ENCODE measurements at regions not wholly inside any gene's neighbourhood (a gene's known extent, or its start where the extent isn't known, plus 50 kb on each side); places are given as distances from the start of the nearest gene placed in this dataset.

DNA sequence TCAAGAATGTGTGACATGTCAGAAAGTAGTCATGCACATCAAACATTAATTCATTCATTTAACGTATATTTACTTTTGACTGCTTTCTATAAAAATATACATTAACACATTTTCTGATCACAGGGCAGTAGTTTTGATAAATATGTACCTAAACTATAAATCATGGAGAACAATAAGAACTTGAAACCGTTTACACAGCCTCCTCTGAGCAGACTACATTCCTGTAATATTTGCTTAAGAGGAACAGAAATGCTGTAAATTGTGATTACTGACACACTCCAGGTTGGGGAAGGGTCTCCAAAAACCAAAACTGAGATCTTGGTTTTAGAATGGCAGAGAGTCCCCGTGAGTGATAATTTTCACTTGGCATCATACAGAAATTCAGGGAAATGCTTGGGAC lies 120.7 kb upstream of the PPARGC1A start:
- Histone ChIP-seq H3K4me3 (ENCODE audit: low read depth, low read length) (no peak overlapping the region), H3K4me1 (no peaks in the 10 kb centered on the region)

DNA sequence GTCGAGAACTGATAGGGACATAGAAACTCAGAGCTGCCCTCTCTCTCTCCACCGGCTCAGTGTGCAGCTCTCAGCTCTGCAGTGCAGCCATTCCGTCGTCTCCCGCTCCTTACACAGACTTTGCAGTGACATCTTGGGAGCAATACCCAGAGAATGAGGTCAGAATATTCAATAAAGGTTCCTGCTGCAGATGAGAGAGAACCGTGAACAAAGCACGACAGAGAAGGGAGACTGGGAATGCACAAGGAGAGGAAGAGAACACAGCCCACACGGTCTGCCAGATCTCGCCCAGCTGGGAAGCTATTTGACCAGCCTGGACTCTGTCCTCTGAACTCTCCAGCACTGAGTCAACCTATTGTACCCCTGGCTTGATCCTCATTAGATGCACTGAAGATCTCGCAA lies 118.0 kb upstream of the PPARGC1A start:
- TF ChIP-seq, protein P1, sequence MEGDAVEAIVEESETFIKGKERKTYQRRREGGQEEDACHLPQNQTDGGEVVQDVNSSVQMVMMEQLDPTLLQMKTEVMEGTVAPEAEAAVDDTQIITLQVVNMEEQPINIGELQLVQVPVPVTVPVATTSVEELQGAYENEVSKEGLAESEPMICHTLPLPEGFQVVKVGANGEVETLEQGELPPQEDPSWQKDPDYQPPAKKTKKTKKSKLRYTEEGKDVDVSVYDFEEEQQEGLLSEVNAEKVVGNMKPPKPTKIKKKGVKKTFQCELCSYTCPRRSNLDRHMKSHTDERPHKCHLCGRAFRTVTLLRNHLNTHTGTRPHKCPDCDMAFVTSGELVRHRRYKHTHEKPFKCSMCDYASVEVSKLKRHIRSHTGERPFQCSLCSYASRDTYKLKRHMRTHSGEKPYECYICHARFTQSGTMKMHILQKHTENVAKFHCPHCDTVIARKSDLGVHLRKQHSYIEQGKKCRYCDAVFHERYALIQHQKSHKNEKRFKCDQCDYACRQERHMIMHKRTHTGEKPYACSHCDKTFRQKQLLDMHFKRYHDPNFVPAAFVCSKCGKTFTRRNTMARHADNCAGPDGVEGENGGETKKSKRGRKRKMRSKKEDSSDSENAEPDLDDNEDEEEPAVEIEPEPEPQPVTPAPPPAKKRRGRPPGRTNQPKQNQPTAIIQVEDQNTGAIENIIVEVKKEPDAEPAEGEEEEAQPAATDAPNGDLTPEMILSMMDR (IDR thresholded peaks at IDR 0.05; ENCODE audit: low read depth, low read length) = no peak
- H3K4me1 ChIP-seq = no peaks in the 10 kb centered on the region
- no peak for DNase-seq
- H3K27me3 ChIP-seq = peaks cover 6% of the 10 kb centered on the region; the same call in 1 of the 2 replicates
- H3K4me3 ChIP-seq (ENCODE audit: low read depth, low read length) = no peak overlapping the region
- no peaks in the 10 kb centered on the region for H3K36me3 ChIP-seq
- H3K9me3 ChIP-seq = no peaks in the 10 kb centered on the region

More for the DNA sequence above, 120.7 kb upstream of the PPARGC1A start:
- TF ChIP-seq, protein P1 (IDR thresholded peaks at IDR 0.05; ENCODE audit: low read depth, low read length) = no peak
- DNase-seq = no peak
- Histone ChIP-seq H3K36me3 (no peaks in the 10 kb centered on the region), H3K9me3 (no peaks in the 10 kb centered on the region), H3K27me3 (peaks cover 3% of the 10 kb centered on the region; the same call in 1 of the 2 replicates)

DNA sequence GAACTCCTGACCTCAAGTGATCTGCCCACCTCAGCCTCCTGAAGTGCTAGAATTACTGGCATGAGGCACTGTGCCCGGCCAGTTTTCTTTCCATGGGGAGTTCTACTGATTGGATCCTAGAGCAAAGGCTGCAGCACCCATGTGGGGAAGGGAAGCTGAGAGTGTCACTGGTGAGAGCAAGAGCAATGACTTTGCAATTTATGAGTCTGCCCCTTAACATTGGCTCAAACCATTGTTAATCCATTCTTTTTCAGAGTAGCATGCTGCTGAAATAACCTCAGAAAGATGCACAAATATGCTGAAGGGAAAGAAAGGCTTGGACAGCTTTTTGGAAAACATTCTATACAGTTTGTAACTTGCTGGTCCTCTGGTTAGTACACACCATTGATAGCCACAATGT lies 116.4 kb upstream of the PPARGC1A start:
- Histone ChIP-seq H3K27me3 (peaks cover 6% of the 10 kb centered on the region; the same call in 1 of the 2 replicates), H3K4me1 (no peaks in the 10 kb centered on the region), H3K4me3 (ENCODE audit: low read depth, low read length) (no peak overlapping the region), H3K36me3 (no peaks in the 10 kb centered on the region), H3K9me3 (no peaks in the 10 kb centered on the region)
- DNase-seq = no peak
- TF ChIP-seq, protein P1 (IDR thresholded peaks at IDR 0.05; ENCODE audit: low read depth, low read length) = no peak

DNA sequence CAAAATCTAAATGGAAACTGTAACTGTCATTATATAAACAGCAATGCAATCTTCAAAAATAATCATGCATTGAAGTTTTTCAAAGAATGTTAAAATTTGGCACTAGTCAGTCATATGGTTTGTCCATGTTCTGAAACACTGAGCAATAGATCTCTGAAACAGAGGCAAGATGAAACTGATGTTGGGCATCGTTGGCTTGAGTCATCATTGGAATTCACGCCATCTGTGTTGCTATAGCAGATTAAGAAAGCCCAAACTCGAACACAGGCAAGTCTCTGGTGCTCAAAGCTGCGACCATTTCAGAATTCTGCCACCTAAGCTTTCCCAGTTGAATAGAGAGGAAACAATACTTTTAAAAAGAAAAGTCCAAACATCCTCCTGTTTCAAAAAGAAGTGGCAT lies 114.1 kb upstream of the PPARGC1A start:
- TF ChIP-seq, protein P1 (IDR thresholded peaks at IDR 0.05; ENCODE audit: low read depth, low read length) = no peak
- no peak for DNase-seq
- no peak overlapping the region for H3K4me3 ChIP-seq (ENCODE audit: low read depth, low read length)

DNA sequence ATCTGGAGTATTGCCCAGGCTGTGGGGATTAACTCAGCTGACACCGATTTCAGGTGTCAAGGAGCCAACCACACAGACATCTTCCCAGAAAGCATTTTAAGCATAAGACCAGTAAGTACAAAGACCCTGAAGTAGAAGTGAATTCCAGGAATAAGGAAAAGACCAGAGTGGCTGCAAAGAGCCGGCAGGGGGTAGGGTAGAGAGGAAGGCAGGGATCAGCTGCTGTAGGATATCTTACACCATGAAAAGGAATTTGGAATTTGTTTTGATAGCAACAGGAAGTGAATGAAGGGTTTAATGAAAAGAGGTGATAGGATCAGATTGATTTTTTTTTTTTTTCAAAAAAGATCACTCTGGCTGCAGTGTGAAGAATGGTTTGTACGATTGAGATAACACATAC lies 113.6 kb upstream of the PPARGC1A start:
- no peaks in the 10 kb centered on the region for H3K36me3 ChIP-seq
- TF ChIP-seq, protein P1 (IDR thresholded peaks at IDR 0.05; ENCODE audit: low read depth, low read length) = no peak
- H3K4me3 ChIP-seq (ENCODE audit: low read depth, low read length) = no peak overlapping the region
- peaks cover 17% of the 10 kb centered on the region; the same call in 1 of the 2 replicates for H3K27me3 ChIP-seq
- DNase-seq = no peak
- H3K4me1 ChIP-seq = no peaks in the 10 kb centered on the region
- no peaks in the 10 kb centered on the region for H3K9me3 ChIP-seq

More for the DNA sequence above, 114.1 kb upstream of the PPARGC1A start:
- Histone ChIP-seq H3K36me3 (no peaks in the 10 kb centered on the region), H3K4me1 (no peaks in the 10 kb centered on the region), H3K27me3 (peaks cover 14% of the 10 kb centered on the region; the same call in 1 of the 2 replicates), H3K9me3 (no peaks in the 10 kb centered on the region)

DNA sequence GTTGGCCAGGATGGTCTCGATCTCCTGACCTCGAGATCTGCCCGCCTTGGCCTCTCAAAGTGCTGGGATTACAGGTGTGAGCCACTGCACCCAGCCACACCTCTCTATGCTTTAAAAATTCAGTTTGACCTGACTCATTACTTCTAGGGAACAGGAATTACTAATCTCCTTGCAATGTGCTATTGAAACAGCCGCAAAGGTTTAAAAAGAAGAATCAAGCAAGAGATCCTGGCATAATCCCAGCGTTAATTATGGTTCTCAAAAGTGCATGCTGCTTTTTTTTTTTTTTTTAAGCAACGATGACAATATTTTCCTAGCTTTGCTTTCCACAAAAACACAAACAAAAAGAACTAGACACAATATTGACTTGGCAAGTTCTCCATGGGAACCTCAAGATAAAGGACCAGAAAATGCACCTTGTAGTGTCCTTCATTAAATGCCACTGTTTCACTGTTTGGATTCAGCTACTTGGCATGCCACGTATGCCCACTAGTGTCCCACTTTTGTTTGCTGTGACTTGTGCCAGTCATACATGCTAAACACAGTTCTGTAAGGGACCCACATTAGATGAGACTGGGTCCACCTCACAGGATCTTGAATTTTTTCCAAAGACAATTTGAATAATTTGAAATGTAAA lies 112.6 kb upstream of the PPARGC1A start:
- TF ChIP-seq, protein P1 (IDR thresholded peaks at IDR 0.05; ENCODE audit: low read depth, low read length) = no peak
- H3K4me3 ChIP-seq (ENCODE audit: low read depth, low read length) = no peak overlapping the region
- no peaks in the 10 kb centered on the region for H3K4me1 ChIP-seq
- DNase-seq = no peak
- no peaks in the 10 kb centered on the region for H3K36me3 ChIP-seq
- no peaks in the 10 kb centered on the region for H3K9me3 ChIP-seq
- peaks cover 17% of the 10 kb centered on the region; the same call in 1 of the 2 replicates for H3K27me3 ChIP-seq

Data from BE2C (cell line).